NOMO-1 (cell line): ENCODE measurements at regions not wholly inside any gene's neighbourhood (a gene's known extent, or its start where the extent isn't known, plus 50 kb on each side); places are given as distances from the start of the nearest gene placed in this dataset.

Experiments
- DNase-seq, 2 experiments: peaks; one replicate each; lab custom pipeline; 2025; ENCODE audit not compliant: unreplicated experiment in 2 of 2; lab: John Stamatoyannopoulos, UW

DNA sequence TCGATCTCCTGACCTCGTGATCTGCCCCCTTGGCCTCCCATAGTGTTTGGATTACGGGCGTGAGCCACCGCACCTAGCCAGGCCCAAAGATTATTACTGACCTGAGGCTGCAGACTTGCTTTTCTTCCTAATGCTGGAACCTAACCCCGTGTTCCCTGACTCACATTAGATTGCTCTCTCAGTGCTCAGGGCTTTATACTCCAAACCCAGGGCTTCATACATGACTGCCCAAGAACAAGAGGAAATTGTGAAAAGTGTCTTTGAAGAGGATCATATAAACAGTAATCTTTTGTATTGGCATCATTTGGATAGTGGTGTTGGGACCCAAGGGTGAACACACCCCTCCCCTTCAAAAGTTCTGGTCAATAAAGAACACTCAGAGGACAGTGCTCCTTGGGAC lies 233.3 kb upstream of the TAS2R1 start:
- no peak for DNase-seq

DNA sequence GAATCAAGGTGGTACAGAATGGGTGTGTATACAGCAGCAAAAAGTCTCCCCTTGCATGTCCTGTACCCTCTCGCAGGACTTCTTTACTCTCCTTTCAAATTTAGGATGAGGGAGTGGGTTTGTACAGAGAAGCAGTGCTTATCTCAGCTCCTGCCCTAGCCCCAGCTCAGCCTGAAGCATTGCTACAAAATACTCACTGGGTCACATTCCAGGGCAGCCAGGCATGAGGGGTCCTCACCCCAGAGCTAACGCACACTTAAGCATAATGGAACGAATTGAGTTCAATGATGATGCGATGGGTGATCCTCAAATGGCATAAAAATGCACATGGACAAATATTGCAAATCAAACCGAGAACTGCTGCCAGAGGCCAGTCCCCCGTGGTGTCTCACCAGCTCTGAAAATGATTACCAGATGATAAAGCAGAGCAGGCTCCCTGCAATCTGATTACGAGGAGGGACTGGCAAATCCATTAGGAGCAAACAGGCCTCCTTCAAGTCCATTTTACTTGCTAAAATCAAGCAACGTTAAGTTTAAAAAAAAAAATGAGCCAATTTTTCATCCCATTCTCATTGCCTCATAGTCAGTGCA lies 231.6 kb upstream of the TAS2R1 start:
- no peak for DNase-seq

DNA sequence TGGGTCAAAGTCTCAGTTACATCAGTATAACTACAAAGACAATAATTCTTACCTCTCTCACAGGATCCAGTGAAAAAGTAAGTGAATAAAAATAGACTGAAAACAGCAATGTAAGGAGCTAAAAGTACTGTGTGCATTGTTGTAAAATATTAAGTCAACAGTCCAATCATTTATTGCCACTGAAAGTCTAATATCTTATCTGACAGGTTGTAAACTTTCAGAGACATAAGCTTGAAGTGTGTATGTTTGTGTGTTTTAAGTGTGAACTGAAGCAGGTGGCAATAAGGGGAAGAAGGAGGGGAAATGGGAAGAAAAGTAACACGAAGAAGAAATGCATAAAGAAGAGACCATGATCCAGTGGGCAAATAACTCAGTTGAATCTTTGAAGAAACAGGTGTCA lies 229.7 kb upstream of the TAS2R1 start:
- DNase-seq = no peak

DNA sequence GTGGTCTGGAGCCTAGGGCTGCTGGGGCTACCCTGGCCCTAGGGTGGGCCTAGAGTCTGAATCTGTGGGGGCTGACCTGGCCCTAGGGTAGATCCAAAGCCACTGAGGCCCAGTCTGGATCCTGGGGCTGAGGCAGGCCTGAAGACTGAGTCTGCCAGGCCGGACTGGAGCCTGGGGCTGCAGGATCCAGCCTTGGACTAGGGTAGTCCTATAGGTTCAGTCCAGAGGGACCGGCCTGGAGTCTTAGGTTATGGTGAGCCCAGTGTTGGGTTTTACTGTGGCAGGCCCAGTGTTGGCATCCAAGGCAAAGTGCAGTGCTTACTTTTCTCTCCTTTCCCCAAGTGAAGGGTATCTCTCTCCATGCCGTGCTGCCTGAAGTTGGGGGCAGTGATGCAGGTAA lies 227.9 kb upstream of the TAS2R1 start:
- DNase-seq = no peak

DNA sequence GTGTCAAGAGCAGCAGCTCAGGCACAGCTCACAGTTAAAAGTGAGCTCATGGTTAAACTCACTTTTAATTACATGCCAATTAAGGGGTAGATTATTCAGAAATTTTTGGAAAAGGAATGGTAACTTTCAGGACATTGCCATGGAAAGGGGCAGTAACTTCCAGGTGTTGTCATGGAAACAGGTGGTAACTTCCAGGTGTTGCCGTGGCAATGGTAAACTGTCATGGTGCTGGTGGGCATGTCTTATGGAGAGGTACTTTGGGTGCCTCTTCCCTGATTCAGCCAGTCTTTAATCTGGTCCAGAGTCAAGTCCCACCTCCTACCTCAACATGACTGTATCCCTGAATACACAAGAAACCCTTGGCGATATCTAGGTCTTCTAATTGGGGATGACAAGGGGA lies 223.2 kb upstream of the TAS2R1 start:
- no peak for DNase-seq

DNA sequence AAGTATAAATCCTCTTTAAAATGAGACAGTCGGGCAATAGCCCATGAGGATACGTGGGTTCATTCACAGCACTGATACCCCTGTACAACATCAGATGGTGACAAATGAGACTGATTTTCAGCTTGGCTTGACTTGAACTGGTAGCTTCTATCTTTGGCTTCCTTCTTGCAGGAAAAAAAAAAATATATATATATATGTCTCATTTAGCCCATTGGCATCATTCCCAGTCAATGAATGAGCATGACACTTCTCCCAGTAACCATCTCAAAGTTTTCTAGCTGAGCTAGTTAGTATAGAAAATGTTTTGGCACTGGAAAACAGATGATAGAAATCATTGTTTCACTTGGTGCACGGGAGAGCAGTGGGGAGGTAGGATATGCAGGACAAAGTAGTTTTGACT lies 222.5 kb upstream of the TAS2R1 start:
- no peak for DNase-seq

DNA sequence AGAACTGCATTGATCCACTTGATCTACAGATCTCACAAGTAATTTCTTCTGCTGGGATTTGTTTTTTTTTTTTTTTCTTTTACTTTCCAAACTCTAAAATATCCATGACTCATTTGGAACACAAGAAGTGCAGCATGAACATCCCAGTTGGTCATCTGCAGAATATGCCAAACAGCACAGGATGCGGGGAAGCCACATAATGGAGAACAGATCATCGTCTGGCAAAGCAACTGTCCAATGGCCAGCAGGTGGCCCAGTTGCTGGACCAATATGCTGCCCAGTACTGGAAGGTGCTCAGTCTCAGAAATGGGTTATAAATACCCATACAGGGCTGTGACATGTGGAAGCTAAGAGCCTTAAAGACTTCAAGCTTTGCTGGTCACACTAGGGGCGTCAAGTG lies 221.3 kb upstream of the TAS2R1 start:
- DNase-seq = no peak

DNA sequence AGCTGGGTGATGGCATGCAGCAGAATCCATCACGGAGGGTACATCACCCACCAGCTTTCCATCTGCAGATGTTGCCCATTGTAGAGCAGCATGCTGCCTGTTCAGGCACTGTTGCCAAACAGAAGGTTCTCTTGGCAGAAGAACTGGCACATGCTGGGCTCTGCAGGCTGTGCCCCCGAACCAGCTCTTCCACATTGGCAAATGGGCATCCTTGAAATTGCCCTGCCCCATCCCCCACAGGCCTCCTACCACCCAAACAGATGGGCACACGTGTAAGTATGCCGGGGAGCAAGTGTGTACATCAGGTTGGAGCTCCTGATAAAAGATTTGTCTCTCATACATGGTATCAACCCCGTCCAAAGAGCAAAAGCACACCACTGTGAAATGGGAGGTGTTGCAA lies 220.3 kb upstream of the TAS2R1 start:
- DNase-seq = no peak

DNA sequence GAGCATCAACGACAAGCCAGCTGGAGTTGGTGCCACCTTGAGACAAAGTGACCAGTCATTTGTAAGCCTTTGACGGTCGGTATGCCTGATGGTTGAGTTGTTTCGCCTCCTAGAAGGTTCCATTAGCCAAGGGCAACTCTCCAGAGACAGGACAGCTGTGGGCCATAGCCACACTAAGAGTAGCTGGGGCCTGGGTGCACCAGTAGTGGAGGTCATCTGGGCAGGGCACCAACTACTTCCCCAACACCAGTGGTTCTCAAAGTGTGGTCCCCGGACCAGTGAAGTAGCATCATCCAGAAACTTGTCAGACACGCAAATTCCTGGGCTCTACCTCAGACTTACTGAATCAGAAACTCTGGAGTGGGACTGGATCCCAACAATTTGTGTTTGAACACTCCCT lies 217.5 kb upstream of the TAS2R1 start:
- no peak for DNase-seq

DNA sequence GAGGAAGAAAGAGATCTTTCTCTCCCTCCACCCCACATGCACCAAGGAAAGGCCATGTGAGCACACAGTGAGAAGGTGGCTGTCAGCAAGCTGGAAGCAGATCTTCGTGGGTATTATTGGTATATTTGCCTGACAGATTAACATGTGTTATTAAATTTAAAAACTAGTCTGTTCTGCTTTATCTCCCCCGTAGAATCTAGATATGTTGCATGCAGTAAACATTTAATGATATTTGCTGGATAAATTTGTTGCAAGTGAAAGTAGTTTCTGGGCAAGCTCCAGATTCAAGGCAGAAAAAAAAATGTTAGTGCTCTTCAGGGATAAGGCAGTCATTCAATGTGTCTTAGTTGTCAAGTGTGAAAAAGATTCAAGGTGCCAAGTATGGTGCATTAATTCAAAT lies 215.0 kb upstream of the TAS2R1 start:
- DNase-seq = no peak

DNA sequence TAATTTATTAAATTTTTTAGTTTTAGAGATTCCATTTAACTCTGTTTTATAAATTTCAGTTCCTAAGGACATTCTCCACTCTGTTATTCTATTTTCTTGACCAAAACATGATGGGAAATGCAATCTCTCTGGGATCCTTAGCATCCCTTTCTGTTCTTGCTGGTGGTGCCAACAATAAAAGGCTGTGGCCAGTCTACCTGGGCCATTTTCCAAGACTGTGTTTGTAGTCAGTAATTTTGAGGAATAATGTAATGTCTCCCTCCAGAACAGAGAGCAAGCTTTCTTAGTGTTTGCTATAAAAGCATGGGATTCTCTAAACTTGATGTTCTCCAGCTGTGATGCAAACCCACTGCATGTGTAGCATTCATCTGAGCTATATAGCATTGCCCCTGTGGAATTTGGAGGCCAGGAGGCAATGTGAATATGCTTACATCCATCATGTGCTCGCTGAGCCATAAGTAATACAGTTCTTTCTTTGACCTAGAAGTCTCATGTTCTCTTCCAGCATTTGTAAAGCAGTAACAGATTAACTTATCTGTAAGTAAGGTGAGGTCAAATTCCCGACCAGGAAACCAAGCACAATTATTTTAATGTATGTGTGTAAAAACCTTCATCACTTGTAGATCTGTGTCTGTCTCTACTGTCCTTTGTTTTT lies 211.5 kb upstream of the TAS2R1 start:
- DNase-seq = no peak

DNA sequence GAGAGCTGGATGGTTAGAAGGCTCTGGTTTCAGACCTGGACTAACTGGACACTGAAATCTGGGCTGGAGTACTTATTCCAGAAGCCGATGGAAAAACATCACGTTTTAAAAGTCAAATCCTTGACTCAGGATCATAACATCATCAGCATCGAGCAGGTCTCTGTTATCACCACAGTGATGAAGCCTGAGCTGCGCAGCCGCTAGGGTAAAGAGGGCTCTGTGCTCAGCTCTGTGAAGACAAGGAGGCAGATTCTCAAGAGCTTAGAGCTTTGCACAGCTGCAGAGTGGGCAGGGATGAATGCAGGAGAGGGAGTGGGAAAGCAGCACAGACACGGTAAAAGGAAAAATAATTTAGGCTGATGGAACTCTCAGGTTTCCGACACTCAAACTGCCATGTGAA lies 208.8 kb upstream of the TAS2R1 start:
- DNase-seq = no peak

DNA sequence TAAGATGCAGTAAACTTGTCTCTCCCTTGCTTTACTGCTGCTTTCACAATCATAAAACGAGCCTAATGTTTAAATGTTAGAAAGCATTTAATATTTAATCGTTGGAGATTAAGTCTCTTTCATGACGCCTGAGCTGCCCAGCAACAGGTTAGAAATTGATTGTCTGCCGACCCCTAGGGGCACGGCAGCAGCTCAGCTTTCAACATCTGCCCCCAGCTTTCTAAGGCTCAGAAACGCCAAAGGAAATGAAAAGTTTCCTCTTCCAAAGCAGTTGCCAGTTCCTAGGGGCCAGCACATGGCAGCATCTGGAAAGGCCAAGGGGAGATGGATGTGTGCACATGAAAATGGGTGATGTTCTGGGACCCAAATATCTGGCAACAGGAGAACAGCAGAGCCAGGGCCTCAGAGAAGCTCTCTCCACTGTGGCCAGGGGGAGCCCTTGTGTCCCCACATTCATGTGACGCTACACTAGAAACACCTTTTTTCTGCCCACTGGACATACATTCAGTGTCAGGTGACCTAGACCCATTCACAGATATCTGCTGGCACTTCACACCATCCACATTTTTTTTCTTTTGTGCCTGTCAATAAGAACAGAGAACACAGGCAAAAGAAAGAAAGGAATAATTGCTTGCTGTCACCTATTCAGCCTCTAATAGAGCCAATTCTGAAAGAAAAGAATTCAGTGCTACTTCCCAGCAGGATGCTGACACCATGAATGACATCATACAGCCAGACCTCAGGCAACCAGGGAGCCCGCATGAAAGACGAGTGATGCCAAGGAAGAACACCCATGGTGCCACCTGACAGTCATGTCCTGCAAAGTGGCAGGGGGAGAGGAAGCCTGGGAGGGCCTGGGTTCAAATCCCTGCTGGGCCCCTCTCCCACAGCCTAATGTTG lies 205.0 kb upstream of the TAS2R1 start:
- DNase-seq = no peak

DNA sequence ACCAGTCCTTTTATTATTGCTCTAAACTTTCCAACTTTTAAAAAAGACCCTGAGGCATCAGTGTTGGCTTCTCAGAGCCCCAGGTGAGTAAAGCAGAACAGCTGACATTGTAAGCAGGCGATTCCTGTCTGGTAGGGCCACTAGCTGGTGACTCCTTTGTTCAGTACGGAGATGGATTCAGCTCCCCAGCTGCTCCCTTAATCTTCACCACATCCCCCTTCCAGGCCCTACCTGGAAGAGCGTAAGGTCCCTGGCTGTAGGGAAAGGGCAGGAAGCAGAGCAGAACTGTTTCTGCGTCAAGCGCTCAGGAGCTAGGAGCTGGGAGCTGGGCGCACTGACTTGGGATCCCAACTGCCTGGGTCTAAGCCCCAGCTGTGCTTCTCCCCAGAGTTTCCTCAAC lies 203.7 kb upstream of the TAS2R1 start:
- DNase-seq = no peak

DNA sequence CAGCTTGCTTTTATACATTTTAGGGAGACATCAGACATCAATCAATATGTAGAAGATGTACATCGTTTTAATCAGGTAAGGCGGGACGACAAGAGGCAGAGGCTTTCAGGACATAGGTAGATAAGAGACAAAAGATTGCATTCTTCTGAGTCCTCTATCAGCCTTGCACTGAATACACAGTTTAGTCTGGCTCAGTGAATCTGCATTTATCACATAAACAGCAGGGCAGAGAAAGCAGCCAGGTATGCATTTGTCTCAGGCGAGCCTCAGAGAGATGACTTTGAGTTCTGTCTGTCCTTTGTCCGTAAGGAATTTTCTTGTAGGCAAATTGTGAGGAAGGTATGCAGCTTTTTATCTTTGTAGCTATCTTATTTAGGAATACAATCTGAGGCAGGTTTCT lies 202.8 kb upstream of the TAS2R1 start:
- no peak for DNase-seq

DNA sequence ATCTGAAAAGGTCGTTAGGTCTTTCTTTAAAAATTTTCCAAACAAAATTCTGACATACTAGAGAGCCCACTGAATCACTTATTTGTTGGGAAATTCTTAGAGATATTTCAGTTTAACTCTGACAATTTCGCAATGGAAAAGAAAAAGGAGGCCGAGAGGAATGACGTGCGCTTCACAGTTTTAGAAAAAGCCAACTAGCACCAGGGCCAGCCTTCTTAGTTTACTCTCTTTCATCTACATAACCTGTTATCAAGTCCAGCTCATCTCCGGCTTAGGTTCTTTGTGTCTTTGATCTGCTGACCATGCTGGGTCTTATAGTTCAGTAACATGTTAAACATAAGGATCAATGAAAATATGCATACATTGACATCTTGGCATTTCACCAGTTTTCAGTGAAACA lies 201.7 kb upstream of the TAS2R1 start:
- DNase-seq = no peak

DNA sequence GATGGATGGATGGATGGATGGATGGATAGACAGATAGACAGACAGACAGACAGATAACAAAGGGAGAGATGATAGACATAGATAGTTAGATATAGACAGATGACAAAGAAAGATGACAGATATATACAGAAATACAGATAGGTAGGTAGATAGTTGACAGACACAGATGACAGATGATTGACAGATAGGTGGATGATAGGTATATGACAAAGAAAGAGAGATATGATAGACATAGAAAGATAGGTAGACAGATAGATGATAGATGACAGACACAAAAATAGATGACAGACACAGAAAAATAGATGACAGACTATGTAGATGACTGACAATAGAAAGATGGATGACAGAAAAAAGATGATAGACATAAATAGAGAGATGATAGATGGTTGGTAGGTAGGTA lies 200.0 kb upstream of the TAS2R1 start:
- DNase-seq = no peak

DNA sequence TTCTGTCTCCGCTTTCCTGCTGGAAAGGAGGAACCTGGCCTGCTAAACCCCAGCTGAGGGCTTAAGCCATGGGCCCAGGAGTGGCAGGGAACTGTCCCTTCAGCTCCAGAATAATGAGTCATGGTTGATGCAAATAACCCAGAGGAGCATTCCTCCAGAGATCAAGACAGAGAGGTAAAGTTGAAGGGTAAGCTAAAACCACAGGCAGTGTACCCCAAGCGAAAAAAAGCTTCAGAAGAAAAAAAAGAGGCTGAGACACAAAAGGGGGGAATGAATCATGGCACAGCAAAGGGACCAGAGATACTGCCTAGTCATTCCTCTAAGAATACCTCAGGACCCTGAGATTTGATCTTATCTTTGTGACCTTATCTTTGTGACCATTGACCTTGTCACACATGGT lies 199.5 kb upstream of the TAS2R1 start:
- DNase-seq = no peak

DNA sequence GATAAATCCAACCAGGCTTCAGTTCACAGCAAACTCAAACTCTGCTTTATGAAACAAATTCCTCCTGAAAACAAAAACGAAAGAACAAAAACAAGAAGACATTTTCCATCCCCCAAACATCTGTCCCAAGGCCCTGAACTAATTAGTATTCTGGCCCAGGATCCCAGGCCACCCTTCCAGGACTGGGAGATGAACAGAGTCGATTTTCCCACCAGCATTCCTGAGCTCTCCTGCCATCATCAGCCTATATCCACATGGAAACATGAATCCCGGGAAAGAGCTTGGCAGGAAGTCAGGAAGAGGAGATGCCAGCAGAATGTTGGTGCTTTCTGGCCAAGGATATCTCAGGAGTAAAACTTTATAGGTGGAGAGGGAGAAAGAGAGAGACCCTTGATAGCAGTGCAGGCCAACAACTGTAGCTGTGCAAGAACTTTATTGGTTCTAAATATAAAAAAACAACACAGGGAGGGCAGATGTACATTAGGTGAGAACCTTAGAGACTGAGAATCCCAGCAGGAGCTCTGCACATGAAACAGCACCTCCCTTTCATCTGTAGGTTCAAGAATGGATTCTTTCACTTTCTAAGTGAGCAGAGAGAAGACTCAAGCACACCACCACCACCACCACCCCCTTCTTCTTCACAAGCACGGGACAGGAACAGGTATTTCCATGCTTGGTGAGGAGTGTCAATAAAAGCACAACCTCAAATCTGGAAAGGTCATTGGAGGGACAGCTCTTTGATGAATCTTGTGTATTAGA lies 190.7 kb upstream of the TAS2R1 start:
- no peak for DNase-seq

DNA sequence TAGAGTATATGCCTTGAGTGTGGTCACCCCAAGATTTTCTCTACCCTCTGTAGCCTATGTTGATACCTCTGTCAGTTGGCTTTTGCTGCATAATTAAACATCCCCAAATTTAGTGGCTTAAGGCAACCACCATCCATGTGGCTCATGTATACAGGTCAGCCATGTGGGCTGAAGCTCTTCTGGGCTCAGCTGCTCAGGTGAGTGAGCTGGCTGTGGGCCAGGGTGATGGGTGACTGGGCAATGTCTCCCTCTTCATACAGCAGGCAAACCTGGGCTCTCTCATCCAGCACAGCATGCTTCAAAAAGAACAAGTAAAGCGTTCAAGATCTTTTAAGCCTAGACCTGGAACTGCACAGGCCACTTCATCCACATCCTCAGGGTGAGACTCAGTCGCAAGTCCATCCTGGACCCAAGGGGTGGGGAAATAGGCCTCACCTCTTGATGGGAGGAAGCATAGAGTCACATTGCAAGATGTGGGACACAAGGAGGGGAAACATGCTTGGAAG lies 188.2 kb upstream of the TAS2R1 start:
- no peak for DNase-seq

DNA sequence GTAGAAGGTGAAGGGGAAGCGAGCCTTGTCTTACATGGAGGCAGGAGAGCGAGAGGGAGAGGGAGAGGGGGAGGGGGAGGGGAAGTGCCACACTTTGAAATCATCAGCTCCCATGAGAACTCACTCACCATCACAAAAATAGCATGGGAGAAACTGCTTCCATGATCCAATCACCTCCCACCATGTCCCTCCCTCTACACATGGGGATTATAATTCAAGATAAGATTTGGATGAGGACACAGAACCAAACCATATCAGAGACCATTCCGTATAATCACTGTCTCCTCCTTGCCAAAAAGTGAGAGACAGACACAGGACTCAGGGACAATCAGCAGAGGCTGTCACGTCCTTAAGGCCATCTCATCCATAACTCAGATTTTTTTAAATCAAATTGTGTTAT lies 187.7 kb upstream of the TAS2R1 start:
- DNase-seq = no peak
